OCI-LY1 (cell line): ENCODE measurements at regions not wholly inside any gene's neighbourhood (a gene's known extent, or its start where the extent isn't known, plus 50 kb on each side); places are given as distances from the start of the nearest gene placed in this dataset.

Experiments used
- H2AFZ ChIP-seq: fragments of 200-600 bp; sonication (generic), shearing (Covaris generic); 2 replicates; pipeline ENCODE4 v1.6.0; 2014; ENCODE audit warnings: antibody characterized with exemption, mild to moderate bottlenecking, low read length
- H3F3A ChIP-seq: fragments of 200-600 bp; sonication (generic), shearing (Covaris generic); 2 replicates; pipeline ENCODE4 v1.6.0; 2014; ENCODE audit warnings: mild to moderate bottlenecking, antibody characterized with exemption, low read length, moderate library complexity; ENCODE audit not compliant: insufficient read depth
- H3K27ac ChIP-seq: fragments of 200-600 bp; sonication (generic); 2 replicates; pipeline ENCODE4 v1.5.1; 2014; ENCODE audit warnings: low read length, mixed run types, mild to moderate bottlenecking, low read depth; ENCODE audit not compliant: poor library complexity, severe bottlenecking
- H3K27me3 ChIP-seq: fragments of 200-600 bp; sonication (generic); 2 replicates; pipeline ENCODE4 v1.6.0; 2014; ENCODE audit warnings: antibody characterized with exemption, mild to moderate bottlenecking, low read length, moderate library complexity; ENCODE audit not compliant: insufficient read depth
- H3K36me3 ChIP-seq: fragments of 200-600 bp; sonication (generic); 2 replicates; pipeline ENCODE4 v1.6.1; 2014; ENCODE audit warnings: mild to moderate bottlenecking, antibody characterized with exemption, low read length, moderate library complexity, mixed read lengths; ENCODE audit not compliant: insufficient read depth
- H3K4me1 ChIP-seq: fragments of 200-600 bp; sonication (generic); 2 replicates; pipeline ENCODE4 v1.5.1; 2014; ENCODE audit warnings: mild to moderate bottlenecking, low read length, moderate library complexity; ENCODE audit not compliant: insufficient read depth, severe bottlenecking
- H3K4me2 ChIP-seq: fragments of 200-600 bp; sonication (generic), shearing (Covaris generic); 2 replicates; pipeline ENCODE4 v1.6.1; 2014; ENCODE audit warnings: low read length
- H3K4me3 ChIP-seq: fragments of 200-600 bp; sonication (generic); 2 replicates; pipeline ENCODE4 v1.5.1; 2014; ENCODE audit warnings: low read length, low read depth, mild to moderate bottlenecking, mixed read lengths; ENCODE audit not compliant: poor library complexity, severe bottlenecking
- H3K79me2 ChIP-seq: fragments of 200-600 bp; shearing (Covaris generic); 2 replicates; pipeline ENCODE4 v1.6.1; 2016; ENCODE audit warnings: mixed run types, low read length, mixed read lengths; ENCODE audit not compliant: insufficient read depth
- H3K9ac ChIP-seq: fragments of 200-600 bp; sonication (generic), shearing (Covaris generic); 2 replicates; pipeline ENCODE4 v1.6.1; 2014; ENCODE audit warnings: mild to moderate bottlenecking, low read length, mixed read lengths
- H3K9me2 ChIP-seq: fragments of 200-600 bp; sonication (generic), shearing (Covaris generic); 2 replicates; pipeline ENCODE4 v1.6.1; 2014; ENCODE audit warnings: low read depth, mild to moderate bottlenecking, low read length, mixed read lengths
- H3K9me3 ChIP-seq: fragments of 200-600 bp; shearing (Covaris generic); 2 replicates; pipeline ENCODE4 v1.6.1; 2014; ENCODE audit warnings: low read length, mixed read lengths
- H4K20me1 ChIP-seq: fragments of 200-600 bp; sonication (generic), shearing (Covaris generic); 2 replicates; pipeline ENCODE4 v1.6.0; 2016; ENCODE audit warnings: mild to moderate bottlenecking, low read length; ENCODE audit not compliant: insufficient read depth
- EZH2 ChIP-seq: fragments of 200-600 bp; sonication (generic), shearing (Covaris generic); IDR thresholded peaks from 2 replicates; pipeline ENCODE4 v1.8.0; 2017; ENCODE audit warnings: borderline replicate concordance, mixed run types, mild to moderate bottlenecking, antibody characterized with exemption, low read length, moderate library complexity, mixed read lengths
- TF ChIP-seq, protein P1 (sequence below): fragments of 200-600 bp; sonication (generic), shearing (Covaris generic); IDR thresholded peaks from 2 replicates; pipeline ENCODE4 v1.5.1; 2017; ENCODE audit warnings: mild to moderate bottlenecking, antibody characterized with exemption, low read length, moderate library complexity, mixed read lengths

DNA sequence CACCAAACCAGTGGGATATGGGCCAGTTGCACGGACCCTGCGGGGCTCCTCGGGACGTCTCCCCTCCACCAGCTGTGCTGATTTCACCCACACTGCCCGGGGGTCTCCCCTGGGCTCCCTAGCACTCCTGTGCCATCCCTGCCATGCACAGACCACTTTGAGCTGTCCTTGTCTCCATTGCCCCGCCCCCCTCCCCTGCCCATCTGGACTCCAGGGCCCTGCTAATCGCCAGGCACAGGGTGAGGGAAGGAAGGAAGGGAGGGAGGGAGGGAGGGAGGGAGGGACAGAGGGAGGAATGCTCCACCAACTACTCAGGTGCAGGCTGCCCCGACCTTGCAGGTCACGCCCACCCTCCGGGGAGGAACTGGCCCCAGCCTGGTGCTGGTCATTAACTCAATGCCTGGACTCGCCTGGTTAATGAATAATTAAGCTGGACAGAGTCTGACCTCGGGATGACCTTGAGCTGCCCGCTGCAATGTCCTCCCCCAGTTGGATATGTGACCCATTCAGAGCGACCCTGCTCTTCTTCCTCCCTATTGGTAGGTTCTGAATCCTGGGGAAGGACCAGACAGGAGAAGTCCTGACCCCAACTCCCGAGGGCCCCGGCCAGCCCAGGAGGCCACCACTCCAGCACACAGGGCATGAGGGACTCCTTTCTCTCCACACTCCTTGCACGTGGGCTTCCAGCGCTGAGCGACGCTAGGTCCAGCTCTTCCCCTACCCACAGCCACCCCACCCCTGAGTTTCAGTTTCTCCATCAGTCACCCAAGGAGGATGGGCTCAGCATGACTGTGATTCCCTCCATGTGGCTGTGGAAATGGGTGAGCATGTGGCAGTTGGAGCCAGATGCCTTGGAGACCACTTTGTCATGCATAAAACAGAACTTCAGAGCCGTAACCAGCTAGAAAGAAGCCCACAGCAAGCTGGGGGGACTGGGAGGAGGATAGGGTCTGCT is 62.1 kb downstream of the C9orf50 start:
- Histone ChIP-seq H3K9me2 (no peaks in the 10 kb centered on the region), H2AFZ (no peak overlapping the region), H4K20me1 (no peaks in the 10 kb centered on the region), H3K79me2 (no peaks in the 10 kb centered on the region), H3F3A (no peaks in the 10 kb centered on the region), H3K4me1 (no peaks in the 10 kb centered on the region), H3K36me3 (no peaks in the 10 kb centered on the region), H3K4me2 (no peak overlapping the region), H3K9me3 (no peaks in the 10 kb centered on the region), H3K27me3 (no peaks in the 10 kb centered on the region; the same call in 1 of the 2 replicates), H3K9ac (no peak overlapping the region), H3K4me3 (no peak overlapping the region), H3K27ac (no peak overlapping the region)
- TF ChIP-seq EZH2: no peak
- TF ChIP-seq, protein P1, sequence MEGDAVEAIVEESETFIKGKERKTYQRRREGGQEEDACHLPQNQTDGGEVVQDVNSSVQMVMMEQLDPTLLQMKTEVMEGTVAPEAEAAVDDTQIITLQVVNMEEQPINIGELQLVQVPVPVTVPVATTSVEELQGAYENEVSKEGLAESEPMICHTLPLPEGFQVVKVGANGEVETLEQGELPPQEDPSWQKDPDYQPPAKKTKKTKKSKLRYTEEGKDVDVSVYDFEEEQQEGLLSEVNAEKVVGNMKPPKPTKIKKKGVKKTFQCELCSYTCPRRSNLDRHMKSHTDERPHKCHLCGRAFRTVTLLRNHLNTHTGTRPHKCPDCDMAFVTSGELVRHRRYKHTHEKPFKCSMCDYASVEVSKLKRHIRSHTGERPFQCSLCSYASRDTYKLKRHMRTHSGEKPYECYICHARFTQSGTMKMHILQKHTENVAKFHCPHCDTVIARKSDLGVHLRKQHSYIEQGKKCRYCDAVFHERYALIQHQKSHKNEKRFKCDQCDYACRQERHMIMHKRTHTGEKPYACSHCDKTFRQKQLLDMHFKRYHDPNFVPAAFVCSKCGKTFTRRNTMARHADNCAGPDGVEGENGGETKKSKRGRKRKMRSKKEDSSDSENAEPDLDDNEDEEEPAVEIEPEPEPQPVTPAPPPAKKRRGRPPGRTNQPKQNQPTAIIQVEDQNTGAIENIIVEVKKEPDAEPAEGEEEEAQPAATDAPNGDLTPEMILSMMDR: no peak

DNA sequence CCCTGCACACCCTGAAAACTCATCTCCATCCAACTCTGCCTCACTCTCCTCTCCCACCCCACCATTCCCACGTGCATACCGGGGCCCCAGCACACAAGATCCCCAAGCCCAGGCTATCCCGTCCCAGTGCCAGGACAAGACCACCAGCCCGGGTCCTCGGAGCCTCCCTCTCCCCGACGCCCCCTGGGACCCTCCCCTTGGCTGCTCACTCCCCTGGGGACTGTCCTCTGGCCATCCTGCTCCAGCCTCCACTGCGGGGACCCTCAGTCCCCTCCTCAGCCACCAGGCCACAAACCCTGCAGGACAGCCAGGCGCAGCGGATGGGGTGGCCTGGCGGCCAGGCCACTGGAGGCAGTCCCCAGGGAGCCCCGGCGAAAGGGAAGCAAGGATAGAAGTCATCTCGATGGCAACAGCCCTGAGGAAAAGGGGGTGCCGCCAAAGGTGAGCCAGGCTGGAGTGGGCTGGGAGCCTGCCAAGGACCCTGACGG is 62.8 kb downstream of the C9orf50 start:
- no peaks in the 10 kb centered on the region for H3K27me3 ChIP-seq
- H3K9me2 ChIP-seq: no peaks in the 10 kb centered on the region
- no peak overlapping the region for H3K4me3 ChIP-seq
- no peaks in the 10 kb centered on the region for H3F3A ChIP-seq
- no peaks in the 10 kb centered on the region for H3K36me3 ChIP-seq
- H4K20me1 ChIP-seq: no peaks in the 10 kb centered on the region
- no peaks in the 10 kb centered on the region for H3K9me3 ChIP-seq
- no peak overlapping the region for H3K9ac ChIP-seq
- H2AFZ ChIP-seq: no peak overlapping the region
- TF ChIP-seq, protein P1: no peak
- no peak for TF ChIP-seq EZH2
- H3K27ac ChIP-seq: no peak overlapping the region
- H3K4me1 ChIP-seq: no peaks in the 10 kb centered on the region
- no peaks in the 10 kb centered on the region for H3K79me2 ChIP-seq
- H3K4me2 ChIP-seq: no peak overlapping the region

DNA sequence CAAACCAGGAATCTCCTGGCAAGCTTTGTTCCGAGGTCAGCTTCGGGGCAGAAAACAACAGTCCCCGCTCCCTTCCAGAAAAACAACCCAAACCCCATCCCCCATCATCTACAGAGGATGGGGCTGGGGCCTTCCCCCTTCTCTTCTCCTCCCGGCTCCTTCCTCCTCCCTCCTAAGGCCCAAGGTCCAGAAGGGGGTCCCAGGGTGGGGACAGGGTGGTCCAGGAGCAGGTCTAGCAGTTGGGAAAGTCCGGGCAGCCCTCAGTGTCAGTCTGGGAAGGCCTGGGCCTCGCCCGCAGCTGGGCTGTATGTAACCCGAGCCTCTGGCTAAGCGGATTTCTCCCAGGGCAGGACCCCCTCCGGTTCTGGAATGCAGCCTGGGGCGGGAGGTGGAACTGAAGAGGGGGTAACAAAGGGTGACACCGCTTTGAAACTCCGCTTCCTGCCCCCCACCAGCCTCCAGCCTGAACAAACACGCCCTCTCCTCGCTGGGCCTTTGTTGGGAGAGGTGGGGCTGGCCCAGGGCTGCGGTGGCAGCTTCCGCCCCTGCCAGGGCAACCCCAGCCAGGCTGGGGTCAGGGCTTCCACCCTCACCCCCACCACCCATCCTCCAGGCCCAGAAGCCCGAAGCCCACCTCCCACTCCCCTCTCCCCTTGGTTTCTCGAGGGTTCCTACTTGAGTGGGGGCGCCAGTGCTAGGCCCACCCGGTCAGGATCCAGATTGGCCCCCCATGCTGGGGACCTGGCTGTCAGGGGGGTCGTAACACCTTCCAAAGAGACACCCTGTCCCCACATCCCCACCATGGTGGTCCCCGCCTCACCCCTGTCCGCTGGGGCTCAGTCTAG is 63.5 kb downstream of the C9orf50 start:
- no peak overlapping the region for H3K9ac ChIP-seq
- H3K4me2 ChIP-seq: no peak overlapping the region
- H3K4me1 ChIP-seq: no peaks in the 10 kb centered on the region
- H3K9me2 ChIP-seq: no peaks in the 10 kb centered on the region
- no peaks in the 10 kb centered on the region for H4K20me1 ChIP-seq
- TF ChIP-seq EZH2: no peak
- TF ChIP-seq, protein P1: no peak
- no peaks in the 10 kb centered on the region for H3K9me3 ChIP-seq
- no peak overlapping the region for H3K27ac ChIP-seq
- no peak overlapping the region for H2AFZ ChIP-seq
- no peaks in the 10 kb centered on the region for H3K79me2 ChIP-seq
- no peaks in the 10 kb centered on the region for H3F3A ChIP-seq
- no peak overlapping the region for H3K4me3 ChIP-seq
- H3K27me3 ChIP-seq: no peaks in the 10 kb centered on the region
- no peaks in the 10 kb centered on the region for H3K36me3 ChIP-seq
